Endothelial cell of umbilical vein (primary cell): ENCODE measurements at regions not wholly inside any gene's neighbourhood (a gene's known extent, or its start where the extent isn't known, plus 50 kb on each side); places are given as distances from the start of the nearest gene placed in this dataset.

Source experiments
- EZH2 ChIP-seq: IDR thresholded peaks from 2 replicates; pipeline ENCODE4 v1.6.1; 2012; ENCODE audit warnings: borderline replicate concordance, low read depth, mild to moderate bottlenecking, moderate library complexity, low read length, inconsistent platforms; ENCODE audit not compliant: severe bottlenecking
- FOS ChIP-seq: IDR thresholded peaks from 2 replicates; pipeline ENCODE4 v1.6.1; 2011; ENCODE audit warnings: mild to moderate bottlenecking, low read length, moderate library complexity, borderline replicate concordance; ENCODE audit not compliant: insufficient read depth
- GATA2 ChIP-seq: IDR thresholded peaks from 2 replicates; pipeline ENCODE4 v1.7.0; 2011; ENCODE audit warnings: low read depth, mild to moderate bottlenecking, moderate library complexity, mixed read lengths, low read length; ENCODE audit not compliant: insufficient read length, insufficient read depth
- JUN ChIP-seq: IDR thresholded peaks from 2 replicates; pipeline ENCODE4 v1.6.1; 2011; ENCODE audit warnings: borderline replicate concordance, low read depth; ENCODE audit not compliant: insufficient read length, insufficient read depth
- MYC ChIP-seq: IDR thresholded peaks from one replicate; pipeline ENCODE4 v1.6.1; 2011; ENCODE audit warnings: mild to moderate bottlenecking, low read depth, low read length
- POLR2A ChIP-seq: IDR thresholded peaks from 2 replicates; pipeline ENCODE4 v1.6.1; 2012; ENCODE audit warnings: low read depth, mild to moderate bottlenecking, control low read depth, low read length
- POLR2AphosphoS5 ChIP-seq: IDR thresholded peaks from 2 replicates; pipeline ENCODE4 v1.6.1; 2012; ENCODE audit warnings: low read depth, mild to moderate bottlenecking, control low read depth, low read length, moderate library complexity; ENCODE audit not compliant: insufficient read depth
- TF ChIP-seq, protein P1 (sequence below), 2 donors: IDR thresholded peaks; 1 replicate in 1 of 2; 2 replicates in 1 of 2; pipeline ENCODE4 v1.5.1; 2011; ENCODE audit warnings: low read length in 2 of 2, mild to moderate bottlenecking in 2 of 2, moderate library complexity in 2 of 2, control low read depth in 1 of 2, inconsistent platforms in 1 of 2, low read depth in 1 of 2; ENCODE audit not compliant: insufficient read depth in 1 of 2; ENCODE audit errors: extremely low read depth in 1 of 2
- TF ChIP-seq, protein P2 (sequence below): IDR thresholded peaks from 2 replicates; pipeline ENCODE4 v1.6.1; 2011; ENCODE audit not compliant: insufficient read depth, insufficient read length

- TF ChIP-seq, protein P1, sequence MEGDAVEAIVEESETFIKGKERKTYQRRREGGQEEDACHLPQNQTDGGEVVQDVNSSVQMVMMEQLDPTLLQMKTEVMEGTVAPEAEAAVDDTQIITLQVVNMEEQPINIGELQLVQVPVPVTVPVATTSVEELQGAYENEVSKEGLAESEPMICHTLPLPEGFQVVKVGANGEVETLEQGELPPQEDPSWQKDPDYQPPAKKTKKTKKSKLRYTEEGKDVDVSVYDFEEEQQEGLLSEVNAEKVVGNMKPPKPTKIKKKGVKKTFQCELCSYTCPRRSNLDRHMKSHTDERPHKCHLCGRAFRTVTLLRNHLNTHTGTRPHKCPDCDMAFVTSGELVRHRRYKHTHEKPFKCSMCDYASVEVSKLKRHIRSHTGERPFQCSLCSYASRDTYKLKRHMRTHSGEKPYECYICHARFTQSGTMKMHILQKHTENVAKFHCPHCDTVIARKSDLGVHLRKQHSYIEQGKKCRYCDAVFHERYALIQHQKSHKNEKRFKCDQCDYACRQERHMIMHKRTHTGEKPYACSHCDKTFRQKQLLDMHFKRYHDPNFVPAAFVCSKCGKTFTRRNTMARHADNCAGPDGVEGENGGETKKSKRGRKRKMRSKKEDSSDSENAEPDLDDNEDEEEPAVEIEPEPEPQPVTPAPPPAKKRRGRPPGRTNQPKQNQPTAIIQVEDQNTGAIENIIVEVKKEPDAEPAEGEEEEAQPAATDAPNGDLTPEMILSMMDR (IDR thresholded peaks at IDR 0.05; ENCODE audit: extremely low read depth in 1 of 2, insufficient read depth in 1 of 2, low read depth in 1 of 2, low read length in 2 of 2) = no peak
- TF ChIP-seq POLR2A = no peak
- no peak for TF ChIP-seq EZH2
- TF ChIP-seq, protein P2, sequence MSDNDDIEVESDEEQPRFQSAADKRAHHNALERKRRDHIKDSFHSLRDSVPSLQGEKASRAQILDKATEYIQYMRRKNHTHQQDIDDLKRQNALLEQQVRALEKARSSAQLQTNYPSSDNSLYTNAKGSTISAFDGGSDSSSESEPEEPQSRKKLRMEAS = no peak
- no peak for TF ChIP-seq POLR2AphosphoS5
- TF ChIP-seq MYC = no peak
- no peak for TF ChIP-seq JUN
- TF ChIP-seq GATA2 = no peak
- TF ChIP-seq FOS = no peak
Observed at GRCh38 chr6:117072134-117072533, 193.2 kb upstream of the VGLL2 start.
